Pancreas (tissue), 10 donors: ENCODE measurements at regions not wholly inside any gene's neighbourhood (a gene's known extent, or its start where the extent isn't known, plus 50 kb on each side); places are given as distances from the start of the nearest gene placed in this dataset.

Experiments
- ATAC-seq, 4 donors: fragments of 200-7000 bp; cut with Tn5 transposase; one replicate each; pipeline versions ENCODE4 v1.8.0 to v1.9.1; 2020; ENCODE audit warnings: mild to moderate bottlenecking in 4 of 4, moderate library complexity in 4 of 4
- DNase-seq, 6 donors: peaks; one replicate each; pipeline ENCODE4 v3.0.0-alpha.2; 2020
- FAIRE-seq: peaks from 2 replicates; lab custom pipeline; 2012; peaks lifted over from hg19 to GRCh38; lab: Jason Lieb, UNC
- H3K27ac ChIP-seq, 4 donors: fragments of 200-600 bp; sonication (generic); 1 replicate in 3 of 4; 2 replicates in 1 of 4; pipeline versions ENCODE4 v1.5.0 to v1.8.0; 2020
- H3K27me3 ChIP-seq, 4 donors: fragments of 200-600 bp; one replicate each; pipeline ENCODE4 v1.8.0; 2021
- H3K36me3 ChIP-seq, 3 donors: fragments of 200-600 bp; sonication (generic) in 1 of 3; one replicate each; pipeline versions ENCODE4 v1.5.0 to v1.8.0; 2020 to 2021
- H3K4me1 ChIP-seq, 3 donors: fragments of 200-600 bp; one replicate each; pipeline ENCODE4 v1.8.0; 2021
- H3K4me3 ChIP-seq, 4 donors: fragments of 200-600 bp; sonication (generic) in 2 of 4; one replicate each; pipeline versions ENCODE4 v1.5.0 to v1.8.0; 2020 to 2021
- H3K9me3 ChIP-seq, 4 donors: fragments of 200-600 bp; one replicate each; pipeline ENCODE4 v1.8.0; 2021
- WGBS, 2 donors: extraction: QIAGEN DNeasy Blood & Tissue Kit; methylation state at CpG; one replicate each; pipeline ENCODE4 v1.1.7; 2013; 5-methylcytosine and 5-hydroxymethylcytosine counted together
- intact Hi-C, 3 donors: fragments of 100-400 bp; cut with DNase I; formaldehyde crosslinking; loops; one replicate each; pipeline versions ENCODE4 v1.11.1 to v1.14.2; 2022
- TF ChIP-seq, protein P1 (sequence below), 4 donors: fragments of 200-600 bp; sonication (generic) in 3 of 4; IDR thresholded peaks; one replicate each; pipeline versions ENCODE4 v1.5.0 to v1.8.0; 2021; ENCODE audit warnings: antibody characterized with exemption in 4 of 4
- donor health status: healthy with polysubstance abuse.
- donor health status: DM: no; HTN: no; CAD: no; lungs with moderate emphysema.
- donor health status: DM: no; HTN: no; CAD: no.
- donor health status: control.
- donor health status: control.
- donor health status: Bipolar disorder and iron deficiency.
- donor health status: DM: yes; HTN: yes; CAD: no.
- donor health status: DM: no; HTN: no; CAD: no.
- donor health status: DM: no; HTN: no; CAD: no.
- donor health status: DM: yes; HTN: yes; CAD: no.

DNA sequence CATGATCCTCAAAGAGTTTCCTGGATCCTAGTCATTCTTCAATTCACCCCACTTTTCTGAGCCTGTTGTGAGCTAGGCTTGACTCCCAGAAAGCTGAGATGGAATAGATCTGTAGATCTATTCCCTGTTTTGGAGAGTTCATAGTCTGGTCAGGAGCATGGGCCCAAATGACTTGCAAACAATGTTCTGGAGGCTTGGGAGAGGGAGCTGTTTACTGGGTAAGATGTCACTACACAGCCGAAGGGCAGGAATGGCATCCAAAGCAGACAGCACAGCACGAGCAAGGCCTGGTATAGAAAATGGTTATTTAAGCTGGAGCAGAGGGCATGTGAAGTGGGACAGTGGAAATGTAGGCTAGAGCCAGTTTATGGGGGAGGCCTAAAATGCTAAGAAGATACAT is 152.5 kb upstream of the ALDH1B1 start:
- WGBS, 2 donors: 95 to 96% methylated on average over 2 of the region's 2 CpGs
- DNase-seq (no peak), FAIRE-seq (no peak), ATAC-seq (no peak)
- H3K4me3 ChIP-seq: no peak overlapping the region
- TF ChIP-seq, protein P1, sequence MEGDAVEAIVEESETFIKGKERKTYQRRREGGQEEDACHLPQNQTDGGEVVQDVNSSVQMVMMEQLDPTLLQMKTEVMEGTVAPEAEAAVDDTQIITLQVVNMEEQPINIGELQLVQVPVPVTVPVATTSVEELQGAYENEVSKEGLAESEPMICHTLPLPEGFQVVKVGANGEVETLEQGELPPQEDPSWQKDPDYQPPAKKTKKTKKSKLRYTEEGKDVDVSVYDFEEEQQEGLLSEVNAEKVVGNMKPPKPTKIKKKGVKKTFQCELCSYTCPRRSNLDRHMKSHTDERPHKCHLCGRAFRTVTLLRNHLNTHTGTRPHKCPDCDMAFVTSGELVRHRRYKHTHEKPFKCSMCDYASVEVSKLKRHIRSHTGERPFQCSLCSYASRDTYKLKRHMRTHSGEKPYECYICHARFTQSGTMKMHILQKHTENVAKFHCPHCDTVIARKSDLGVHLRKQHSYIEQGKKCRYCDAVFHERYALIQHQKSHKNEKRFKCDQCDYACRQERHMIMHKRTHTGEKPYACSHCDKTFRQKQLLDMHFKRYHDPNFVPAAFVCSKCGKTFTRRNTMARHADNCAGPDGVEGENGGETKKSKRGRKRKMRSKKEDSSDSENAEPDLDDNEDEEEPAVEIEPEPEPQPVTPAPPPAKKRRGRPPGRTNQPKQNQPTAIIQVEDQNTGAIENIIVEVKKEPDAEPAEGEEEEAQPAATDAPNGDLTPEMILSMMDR (IDR thresholded peaks at IDR 0.05): no peak
- H3K27me3 ChIP-seq: no peaks in the 10 kb centered on the region
- no peaks in the 10 kb centered on the region for H3K36me3 ChIP-seq
- H3K9me3 ChIP-seq: no peaks in the 10 kb centered on the region
- no peaks in the 10 kb centered on the region for H3K4me1 ChIP-seq
- no peak overlapping the region for H3K27ac ChIP-seq
- intact Hi-C loops: no loop called here

DNA sequence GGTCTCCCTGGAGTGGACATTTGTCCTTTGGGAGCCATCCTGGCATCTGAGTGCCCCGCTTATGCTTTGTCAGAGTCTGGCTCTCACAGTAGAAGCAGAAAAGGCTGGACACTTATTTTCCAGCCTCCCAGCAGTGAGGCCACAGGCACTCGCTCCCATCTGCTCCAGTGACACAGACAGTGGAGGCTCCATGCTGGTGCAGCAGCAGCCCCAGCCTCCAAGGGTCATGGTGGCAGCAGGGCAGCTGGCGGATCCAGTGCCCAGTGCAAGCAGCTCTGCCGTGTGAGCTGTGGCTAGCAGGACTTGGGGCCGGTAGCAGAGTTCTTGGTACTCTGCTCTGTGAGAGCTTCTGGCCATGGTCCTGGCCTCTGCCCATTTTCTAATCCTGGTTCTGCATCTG is 157.3 kb upstream of the ALDH1B1 start:
- Histone ChIP-seq H3K36me3 (no peaks in the 10 kb centered on the region), H3K27ac (no peak overlapping the region), H3K4me1 (no peaks in the 10 kb centered on the region), H3K9me3 (no peaks in the 10 kb centered on the region), H3K27me3 (no peaks in the 10 kb centered on the region), H3K4me3 (no peak overlapping the region)
- intact Hi-C loops: no loop called here
- DNase-seq (no peak), FAIRE-seq (no peak), ATAC-seq (no peak)
- 90 to 94% methylated on average over 5 of the region's 5 CpGs for WGBS, 2 donors
- TF ChIP-seq, protein P1 (IDR thresholded peaks at IDR 0.05): no peak

DNA sequence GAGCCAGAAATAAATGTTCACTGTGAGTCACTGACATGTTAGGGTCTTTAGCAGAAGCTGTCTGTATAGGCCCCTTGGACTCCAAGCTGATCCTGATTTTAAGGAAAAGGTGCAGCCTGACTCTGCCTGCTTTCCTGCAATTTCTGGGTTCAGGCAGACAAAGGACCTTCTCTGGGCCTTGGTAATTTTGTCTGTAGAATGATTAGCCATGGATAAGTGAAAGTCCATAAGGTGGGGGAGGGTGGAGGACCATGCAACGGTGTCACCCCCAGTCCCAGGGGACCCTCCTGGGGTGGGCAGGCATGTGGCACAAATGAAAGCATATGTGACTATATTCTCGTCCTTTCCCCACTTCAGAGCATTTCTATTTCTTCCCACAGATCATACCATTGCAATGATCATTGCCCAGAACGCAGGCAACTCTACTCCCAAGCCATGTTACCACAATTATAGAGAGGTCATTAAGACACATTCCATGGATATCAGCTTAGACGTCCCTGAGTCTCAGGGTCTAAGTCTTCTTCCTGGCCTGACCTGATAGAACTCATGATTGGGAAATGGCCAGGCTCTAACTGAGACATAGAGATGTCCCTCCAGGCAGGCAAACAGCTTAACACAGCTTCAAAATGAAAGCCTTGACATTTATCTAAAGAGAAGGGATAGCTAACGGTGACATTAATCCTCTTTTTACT is 157.9 kb upstream of the ALDH1B1 start:
- Histone ChIP-seq H3K4me1 (no peaks in the 10 kb centered on the region), H3K9me3 (no peaks in the 10 kb centered on the region), H3K27me3 (no peaks in the 10 kb centered on the region), H3K36me3 (no peaks in the 10 kb centered on the region), H3K4me3 (no peak overlapping the region), H3K27ac (no peak overlapping the region)
- ATAC-seq (no peak), FAIRE-seq (no peak), DNase-seq (no peak)
- TF ChIP-seq, protein P1 (IDR thresholded peaks at IDR 0.05): no peak
- intact Hi-C loops: no loop called here
- 72 to 73% methylated on average over 5 of the region's 5 CpGs for WGBS, 2 donors

DNA sequence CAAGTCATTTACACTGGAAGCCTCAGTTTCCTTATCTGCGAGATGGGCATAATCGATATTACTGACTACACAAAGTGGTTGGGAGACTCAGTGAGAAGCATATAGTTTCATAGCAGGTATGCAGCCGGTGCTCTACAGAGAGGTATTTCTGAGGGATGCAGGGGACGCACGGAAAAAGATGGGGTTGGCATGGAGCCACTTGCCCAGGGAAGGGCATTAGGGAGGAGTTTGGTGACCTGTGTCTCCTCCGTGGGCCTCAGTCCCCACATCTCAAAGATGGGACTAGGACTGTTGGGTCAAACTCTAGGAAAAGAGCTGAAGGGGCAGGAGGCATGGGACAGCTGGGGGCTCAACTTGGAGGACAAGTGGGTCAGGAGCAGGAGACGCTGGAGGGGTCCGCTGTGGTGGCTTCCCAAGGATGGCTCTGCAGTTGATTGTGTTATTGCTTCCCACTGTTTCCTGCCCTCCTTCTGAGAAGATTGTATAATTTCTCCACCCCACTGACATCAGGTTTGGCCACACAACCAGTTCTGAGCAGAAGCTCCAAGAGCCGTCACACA is 158.6 kb upstream of the ALDH1B1 start:
- Histone ChIP-seq H3K9me3 (no peaks in the 10 kb centered on the region), H3K4me3 (no peak overlapping the region), H3K27ac (no peak overlapping the region), H3K27me3 (no peaks in the 10 kb centered on the region), H3K4me1 (no peaks in the 10 kb centered on the region), H3K36me3 (no peaks in the 10 kb centered on the region)
- WGBS, 2 donors: 94% methylated on average over 9 of the region's 9 CpGs
- FAIRE-seq (no peak), ATAC-seq (no peak), DNase-seq (no peak)
- intact Hi-C loops: no loop called here
- TF ChIP-seq, protein P1 (IDR thresholded peaks at IDR 0.05): no peak

DNA sequence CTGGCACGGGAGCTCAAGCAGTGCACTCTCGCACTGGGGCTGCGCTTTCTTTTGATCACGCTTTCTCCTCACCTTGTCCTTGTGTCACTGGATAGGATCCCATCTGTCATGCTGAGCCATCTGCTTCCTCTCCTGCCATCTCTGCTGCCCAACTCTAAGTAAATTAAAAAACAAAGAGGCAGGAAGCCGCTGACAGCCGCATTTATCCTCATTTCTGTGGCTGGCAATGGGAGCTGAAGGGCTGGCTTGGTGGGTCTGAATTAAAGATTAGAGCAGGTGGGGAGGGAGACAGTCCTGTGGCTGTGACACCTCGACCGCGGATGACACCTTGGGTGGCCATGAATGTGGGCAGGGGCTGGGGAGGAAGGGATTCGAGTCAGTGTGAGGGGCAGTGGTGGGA is 159.2 kb upstream of the ALDH1B1 start:
- intact Hi-C loops: no loop called here
- Histone ChIP-seq H3K36me3 (no peaks in the 10 kb centered on the region), H3K27me3 (no peaks in the 10 kb centered on the region), H3K4me3 (no peak overlapping the region), H3K9me3 (no peaks in the 10 kb centered on the region), H3K4me1 (no peaks in the 10 kb centered on the region), H3K27ac (no peak overlapping the region)
- FAIRE-seq: no peak
- ATAC-seq: no peak
- TF ChIP-seq, protein P1 (IDR thresholded peaks at IDR 0.05): no peak
- no peak for DNase-seq
- 87 to 91% methylated on average over 10 of the region's 10 CpGs for WGBS, 2 donors
